Esophagus (tissue), 2 donors: ENCODE measurements at regions not wholly inside any gene's neighbourhood (a gene's known extent, or its start where the extent isn't known, plus 50 kb on each side); places are given as distances from the start of the nearest gene placed in this dataset.

Experiments used
- H3K27ac ChIP-seq, 2 donors: one replicate each; pipeline ENCODE4 v1.5.1; 2013; ENCODE audit warnings: low read depth in 2 of 2, mild to moderate bottlenecking in 2 of 2, inconsistent platforms in 1 of 2, low read length in 1 of 2, moderate library complexity in 1 of 2
- H3K27me3 ChIP-seq, 2 donors: one replicate each; pipeline ENCODE4 v1.6.1; 2013; ENCODE audit warnings: low read length in 2 of 2, control low read depth in 1 of 2, mild to moderate bottlenecking in 1 of 2; ENCODE audit not compliant: insufficient read depth in 2 of 2, control insufficient read depth in 1 of 2
- H3K36me3 ChIP-seq, 2 donors: one replicate each; pipeline ENCODE4 v1.6.1; 2013; ENCODE audit warnings: low read length in 1 of 2; ENCODE audit not compliant: control insufficient read depth in 2 of 2, insufficient read depth in 2 of 2
- H3K4me1 ChIP-seq, 2 donors: one replicate each; pipeline ENCODE4 v1.6.1; 2013; ENCODE audit warnings: low read length in 1 of 2; ENCODE audit not compliant: control insufficient read depth in 2 of 2, insufficient read depth in 2 of 2
- H3K4me3 ChIP-seq, 2 donors: one replicate each; pipeline ENCODE4 v1.5.1; 2013; ENCODE audit warnings: low read length in 2 of 2, mild to moderate bottlenecking in 2 of 2, low read depth in 1 of 2, moderate library complexity in 1 of 2
- H3K9me3 ChIP-seq, 2 donors: one replicate each; pipeline ENCODE4 v1.6.1; 2013; ENCODE audit warnings: mild to moderate bottlenecking in 2 of 2, low read depth in 1 of 2, low read length in 1 of 2, moderate library complexity in 1 of 2; ENCODE audit not compliant: control insufficient read depth in 2 of 2, insufficient read depth in 1 of 2
- WGBS, 2 donors: extraction: QIAGEN DNeasy Blood & Tissue Kit; methylation state at CpG; one replicate each; pipeline ENCODE4 v1.1.7; 2013; 5-methylcytosine and 5-hydroxymethylcytosine counted together
- donor health status: healthy with polysubstance abuse.
- donor health status: Bipolar disorder and iron deficiency.

DNA sequence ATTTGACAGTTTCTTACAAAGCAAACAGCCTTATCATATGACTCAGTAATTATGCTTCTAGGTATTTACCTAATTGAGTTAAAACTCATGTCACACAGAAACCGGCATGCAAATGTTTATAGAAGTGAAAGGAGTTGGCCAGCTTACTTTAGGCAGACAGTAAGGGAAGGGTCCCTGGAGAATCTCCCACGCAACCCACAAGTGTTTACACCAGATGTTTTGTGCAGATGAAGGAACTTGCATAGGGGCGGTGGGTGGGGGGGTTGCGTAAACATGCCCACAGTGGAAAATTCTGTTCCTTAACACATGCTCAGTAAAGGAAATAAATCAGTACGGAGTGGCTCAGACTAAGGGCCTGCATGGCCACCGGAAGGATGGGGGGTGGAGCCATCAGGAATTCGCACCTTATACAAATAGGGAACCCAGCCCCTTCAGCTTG lies 330.5 kb upstream of the AADAT start:
- H3K27ac ChIP-seq, result no peak overlapping the region
- H3K36me3 ChIP-seq, result no peaks in the 10 kb centered on the region
- 62 to 67% methylated on average over 7 of the region's 7 CpGs for WGBS, 2 donors
- no peaks in the 10 kb centered on the region for H3K9me3 ChIP-seq
- no peak overlapping the region for H3K4me3 ChIP-seq
- H3K27me3 ChIP-seq, result no peaks in the 10 kb centered on the region
- no peaks in the 10 kb centered on the region for H3K4me1 ChIP-seq

DNA sequence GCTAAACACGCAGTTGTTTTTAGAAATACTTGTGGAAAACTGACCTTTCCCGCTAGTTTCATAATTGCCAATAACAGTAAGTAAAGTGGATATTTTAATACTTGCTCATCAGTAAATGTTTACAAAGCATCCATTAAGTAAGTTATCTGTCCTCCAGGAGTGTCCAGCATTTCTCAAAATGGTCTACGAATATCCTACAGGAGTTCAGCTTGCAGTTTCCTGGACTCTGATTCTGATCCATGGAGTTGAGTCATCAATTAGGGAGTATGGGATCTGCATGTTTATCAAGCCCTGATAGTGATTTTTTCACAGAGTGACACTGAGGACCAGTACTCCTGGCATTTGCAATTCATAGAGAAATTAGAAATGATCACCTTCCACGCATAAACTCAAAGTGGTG lies 325.2 kb upstream of the AADAT start:
- 81% methylated on average over 4 of the region's 4 CpGs for WGBS, 2 donors
- Histone ChIP-seq H3K4me3 (no peak overlapping the region), H3K4me1 (no peaks in the 10 kb centered on the region), H3K9me3 (no peaks in the 10 kb centered on the region), H3K27me3 (no peaks in the 10 kb centered on the region), H3K27ac (no peak overlapping the region), H3K36me3 (no peaks in the 10 kb centered on the region)

DNA sequence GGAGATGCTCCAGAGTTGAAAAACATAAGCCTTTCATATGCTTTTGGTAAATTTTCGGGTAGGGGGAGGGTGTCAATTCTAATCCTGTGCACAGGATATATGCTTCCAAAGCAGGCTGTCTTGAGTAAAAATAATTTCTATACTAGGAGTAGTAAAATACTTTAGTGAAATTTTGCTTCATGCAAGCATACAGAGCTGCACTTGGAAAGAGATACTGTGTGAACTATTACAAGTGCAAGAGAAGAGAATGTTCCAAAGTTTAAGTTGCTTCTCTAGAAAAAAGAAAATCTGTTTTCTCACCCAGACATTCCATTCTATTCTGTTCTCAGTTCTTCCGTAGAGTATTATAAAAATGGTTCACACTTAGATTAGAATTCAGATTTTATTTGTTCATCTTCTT lies 324.6 kb upstream of the AADAT start:
- no peaks in the 10 kb centered on the region for H3K4me1 ChIP-seq
- H3K36me3 ChIP-seq, result no peaks in the 10 kb centered on the region
- H3K27me3 ChIP-seq, result no peaks in the 10 kb centered on the region
- WGBS, 2 donors, result 51 to 54% methylated on average over 2 of the region's 2 CpGs
- H3K9me3 ChIP-seq, result no peaks in the 10 kb centered on the region
- H3K27ac ChIP-seq, result no peak overlapping the region
- no peak overlapping the region for H3K4me3 ChIP-seq

DNA sequence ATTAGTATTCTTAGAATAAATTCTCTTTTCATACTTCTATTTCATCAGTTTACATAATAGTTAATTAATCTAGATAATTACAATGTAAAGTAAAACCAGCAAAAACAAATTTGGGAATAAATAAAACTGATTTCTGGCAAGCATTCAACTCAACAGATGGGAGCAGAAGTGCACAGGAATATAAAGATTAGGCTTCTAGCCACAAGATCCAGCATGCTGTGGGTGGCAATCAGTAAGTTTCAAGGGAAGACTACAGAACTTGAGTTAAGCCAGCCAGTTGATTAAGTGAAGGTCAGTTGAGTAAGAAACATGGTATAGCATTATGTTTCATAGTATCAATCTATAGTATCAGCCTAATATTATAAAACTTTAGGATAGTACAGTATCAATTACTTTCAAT lies 324.2 kb upstream of the AADAT start:
- Histone ChIP-seq H3K9me3 (no peaks in the 10 kb centered on the region), H3K4me3 (no peak overlapping the region)

DNA sequence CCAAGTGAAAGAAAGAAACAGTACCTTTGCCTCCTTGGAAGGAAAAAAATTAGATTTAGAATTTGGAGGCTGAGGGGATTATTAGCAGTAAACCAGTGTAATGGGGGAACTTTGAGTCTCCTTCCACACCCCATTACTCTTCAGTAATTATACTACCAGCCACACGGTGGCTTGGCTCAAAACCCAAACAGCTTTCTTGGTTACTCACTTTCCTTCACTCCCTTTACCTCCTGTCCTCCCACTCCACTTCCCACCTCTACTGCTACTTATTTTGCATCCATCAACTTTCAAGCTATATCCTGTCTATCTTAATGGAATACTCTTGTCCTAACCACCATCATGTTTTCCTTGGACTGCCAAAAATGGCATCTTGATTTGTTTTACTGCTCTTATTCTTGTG lies 310.6 kb upstream of the AADAT start:
- WGBS, 2 donors, result 11 to 20% methylated on average over 1 of the region's 1 CpG
- no peaks in the 10 kb centered on the region for H3K27me3 ChIP-seq

More for the DNA sequence above, 324.2 kb upstream of the AADAT start:
- Histone ChIP-seq H3K36me3 (no peaks in the 10 kb centered on the region), H3K27ac (no peak overlapping the region), H3K4me1 (no peaks in the 10 kb centered on the region), H3K27me3 (no peaks in the 10 kb centered on the region)

DNA sequence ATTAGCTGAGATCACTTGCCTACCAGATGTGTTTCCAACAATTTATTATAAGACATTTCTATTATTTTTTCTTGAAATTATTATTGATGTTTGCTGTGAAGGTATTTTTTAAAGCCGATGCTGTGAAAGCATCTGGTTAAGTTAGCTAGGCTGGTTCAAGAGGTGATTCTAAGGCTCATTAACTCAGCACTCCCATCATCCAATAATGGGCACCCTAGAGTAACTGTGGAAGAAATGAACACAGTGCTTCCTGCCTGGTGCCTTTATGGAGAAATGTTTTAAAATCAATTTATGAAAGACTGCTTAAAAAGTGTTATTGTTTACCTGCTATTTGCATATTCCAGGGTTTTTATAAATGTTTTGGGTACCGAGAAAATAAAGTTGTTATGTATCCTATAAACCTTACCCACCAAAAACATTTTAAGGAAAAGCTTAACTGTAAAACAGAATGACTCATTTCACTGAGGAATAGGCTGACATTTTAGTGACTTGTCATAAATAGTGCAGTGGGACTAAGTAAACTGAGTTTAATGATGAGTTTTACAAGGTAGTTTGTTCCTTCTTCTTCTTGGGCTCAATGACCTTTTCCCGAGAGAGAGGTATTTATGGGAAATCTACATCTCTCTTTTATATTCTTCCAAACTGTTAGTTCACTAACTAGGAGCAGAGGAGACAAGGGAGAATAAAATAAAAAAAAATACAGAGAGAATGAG lies 310.0 kb upstream of the AADAT start:
- no peaks in the 10 kb centered on the region for H3K36me3 ChIP-seq
- H3K27ac ChIP-seq, result no peak overlapping the region
- H3K27me3 ChIP-seq, result no peaks in the 10 kb centered on the region
- 82 to 87% methylated on average over 3 of the region's 3 CpGs for WGBS, 2 donors
- no peaks in the 10 kb centered on the region for H3K4me1 ChIP-seq
- no peaks in the 10 kb centered on the region for H3K9me3 ChIP-seq
- H3K4me3 ChIP-seq, result no peak overlapping the region

More for the DNA sequence above, 310.6 kb upstream of the AADAT start:
- Histone ChIP-seq H3K4me1 (no peaks in the 10 kb centered on the region), H3K27ac (no peak overlapping the region), H3K4me3 (no peak overlapping the region), H3K9me3 (no peaks in the 10 kb centered on the region), H3K36me3 (no peaks in the 10 kb centered on the region)

DNA sequence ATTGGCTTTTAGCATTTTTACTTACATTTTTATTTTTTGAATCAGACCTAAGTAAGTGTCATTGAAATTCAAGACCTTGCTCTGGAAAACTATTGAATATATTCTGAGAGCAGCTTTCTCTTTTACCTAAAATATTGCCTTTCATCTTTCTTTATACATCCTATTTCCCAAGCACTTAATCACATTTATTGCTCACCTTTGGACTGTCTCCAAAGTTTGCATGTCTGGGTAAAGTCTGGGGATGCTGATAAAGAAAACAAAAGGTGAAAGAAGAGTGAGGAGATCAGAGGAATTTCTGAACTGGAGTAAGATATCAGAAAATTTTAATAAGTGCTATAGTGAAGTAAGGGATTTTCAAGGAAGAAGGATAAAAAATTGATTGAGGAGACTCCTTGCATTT lies 308.5 kb upstream of the AADAT start:
- Histone ChIP-seq H3K4me1 (no peaks in the 10 kb centered on the region), H3K27me3 (no peaks in the 10 kb centered on the region), H3K36me3 (no peaks in the 10 kb centered on the region), H3K9me3 (no peaks in the 10 kb centered on the region), H3K27ac (no peak overlapping the region), H3K4me3 (no peak overlapping the region)

DNA sequence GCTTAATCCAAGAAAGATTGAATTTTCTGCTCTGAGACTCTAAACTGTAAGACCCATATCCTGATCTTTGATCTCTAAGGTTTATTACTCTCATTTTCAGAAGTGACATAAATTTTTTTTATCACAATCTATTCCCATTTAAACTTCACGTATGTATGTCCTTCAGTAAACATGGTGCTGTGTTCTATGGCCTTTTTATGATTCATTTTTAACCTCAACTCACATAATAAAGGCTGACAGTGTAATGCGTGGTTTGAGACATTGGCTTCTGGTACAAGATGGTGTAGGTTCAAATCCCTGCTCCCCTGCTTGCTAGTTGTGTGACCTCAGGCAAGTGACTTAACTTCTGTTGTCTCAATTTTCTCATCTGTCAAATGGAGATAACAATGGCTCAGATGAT lies 306.0 kb upstream of the AADAT start:
- H3K36me3 ChIP-seq, result no peaks in the 10 kb centered on the region
- 71 to 79% methylated on average over 2 of the region's 2 CpGs for WGBS, 2 donors

DNA sequence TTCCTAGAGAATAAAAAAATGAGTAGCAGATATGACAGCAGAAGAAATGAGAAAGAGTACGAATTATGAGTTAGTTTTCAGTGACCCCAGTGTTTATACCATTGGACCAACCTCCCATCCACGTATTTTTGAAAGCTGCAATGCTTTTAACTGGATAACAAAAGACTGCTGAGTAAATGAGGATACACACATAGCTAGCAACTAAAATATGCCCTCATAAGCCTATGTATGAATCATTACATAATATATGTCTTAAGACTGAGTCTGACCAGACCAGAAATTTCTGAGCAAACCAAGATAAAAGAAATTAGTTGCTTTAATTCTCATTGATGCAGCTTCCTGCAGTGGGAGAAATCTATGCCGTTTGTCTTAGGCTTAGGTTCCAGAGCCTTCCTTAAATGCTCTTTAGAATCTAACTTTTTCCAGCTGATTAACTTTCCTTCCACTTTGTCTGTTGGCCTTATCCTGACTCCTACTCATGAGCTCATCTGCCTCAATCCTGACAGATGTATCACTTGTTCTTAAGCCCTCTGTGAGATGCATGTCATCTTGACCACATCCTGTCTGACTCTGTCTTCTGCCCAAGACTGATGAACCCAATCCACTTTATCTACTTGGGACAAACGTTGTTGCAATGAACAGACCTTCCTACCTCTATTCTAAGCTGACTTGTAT lies 301.4 kb upstream of the AADAT start:
- H3K4me1 ChIP-seq, result no peaks in the 10 kb centered on the region
- no peak overlapping the region for H3K4me3 ChIP-seq
- H3K36me3 ChIP-seq, result no peaks in the 10 kb centered on the region
- no peak overlapping the region for H3K27ac ChIP-seq
- H3K27me3 ChIP-seq, result no peaks in the 10 kb centered on the region
- 48 to 54% methylated on average over 4 of the region's 4 CpGs for WGBS, 2 donors
- H3K9me3 ChIP-seq, result no peaks in the 10 kb centered on the region

More for the DNA sequence above, 306.0 kb upstream of the AADAT start:
- Histone ChIP-seq H3K27me3 (no peaks in the 10 kb centered on the region), H3K27ac (no peak overlapping the region), H3K4me3 (no peak overlapping the region), H3K9me3 (no peaks in the 10 kb centered on the region), H3K4me1 (no peaks in the 10 kb centered on the region)

DNA sequence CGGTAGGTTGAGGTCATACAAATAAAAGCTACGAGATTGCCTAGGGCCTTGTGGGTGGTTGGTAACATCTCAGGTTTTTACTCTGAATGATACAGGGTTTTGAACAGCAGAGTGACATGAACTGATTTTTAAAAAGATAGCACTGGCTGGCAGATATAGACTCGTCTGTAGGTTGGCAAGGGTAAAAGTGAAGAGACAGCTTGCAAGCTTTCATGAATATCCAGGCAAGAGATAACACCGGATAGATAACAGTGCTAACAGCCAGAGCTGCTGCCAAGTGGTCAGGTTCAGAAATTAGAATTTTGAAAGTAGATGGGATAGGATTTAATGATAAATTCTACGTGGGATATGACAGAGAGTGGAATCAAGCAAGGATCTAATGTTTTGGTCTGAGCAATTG lies 299.7 kb upstream of the AADAT start:
- Histone ChIP-seq H3K4me1 (no peaks in the 10 kb centered on the region), H3K9me3 (no peaks in the 10 kb centered on the region), H3K36me3 (no peaks in the 10 kb centered on the region), H3K27me3 (no peaks in the 10 kb centered on the region), H3K27ac (no peak overlapping the region), H3K4me3 (no peak overlapping the region)
- WGBS, 2 donors, result 42 to 47% methylated on average over 5 of the region's 5 CpGs
